ENCODE measurements at regions not wholly inside any gene's neighbourhood (a gene's known extent, or its start where the extent isn't known, plus 50 kb on each side); places are given as distances from the start of the nearest gene placed in this dataset.

DNA sequence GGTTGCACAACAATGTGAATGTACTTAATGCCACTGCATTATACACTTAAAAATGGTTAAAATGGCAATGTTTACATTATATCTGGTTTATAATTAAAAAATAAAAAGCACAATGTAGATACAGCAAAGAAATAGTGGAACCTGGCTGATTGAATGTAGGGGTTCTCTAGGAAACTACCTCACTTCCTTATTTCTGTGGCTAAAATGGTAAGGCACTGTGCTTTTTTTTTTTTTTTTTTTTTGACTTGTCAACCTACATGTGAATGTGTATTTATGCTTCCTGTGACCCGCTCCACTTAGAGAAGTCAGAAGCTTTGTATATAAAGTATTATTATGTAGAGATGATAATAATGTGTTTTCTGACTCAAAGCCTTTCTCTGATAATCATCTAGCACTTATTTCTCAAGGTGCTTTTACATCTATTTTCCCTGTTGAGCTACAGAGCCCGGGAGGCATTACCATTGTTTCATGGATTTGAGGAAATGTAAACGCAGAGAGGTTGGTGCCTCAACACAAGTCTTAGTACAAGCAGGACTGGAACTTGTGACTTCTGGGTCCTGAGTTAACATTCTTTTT is 55.0 kb downstream of the SOX4 start:
- peaks cover 1% of the 10 kb centered on the region for H3K27me3 Mint-ChIP-seq (ENCODE audit: insufficient read depth)
- intact Hi-C loops (cut with micrococcal nuclease), result no loop called here
- DNase-seq (ENCODE audit: low spot score), result no peak

DNA sequence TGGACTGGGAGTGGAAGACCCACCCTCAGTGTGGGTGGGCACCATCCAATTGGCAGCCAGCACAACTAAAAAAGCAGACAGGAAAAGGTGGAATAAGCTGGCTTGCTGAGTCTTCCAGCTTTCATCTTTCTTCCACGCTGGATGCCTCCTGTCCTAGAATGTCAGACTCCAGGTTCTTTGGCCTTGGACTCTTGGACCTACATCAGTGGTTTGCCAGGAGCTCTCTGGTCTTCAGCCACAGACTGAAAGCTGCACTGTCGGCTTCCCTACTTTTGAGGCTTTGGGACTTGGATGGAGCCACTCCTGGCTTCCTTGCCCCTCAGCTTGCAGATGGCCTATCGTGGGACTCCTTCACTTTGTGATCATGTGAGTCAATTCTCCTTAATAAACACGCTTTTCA is 59.8 kb downstream of the SOX4 start:
- intact Hi-C loops (cut with micrococcal nuclease), result no loop called here
- no peak for DNase-seq (ENCODE audit: low spot score)
- Mint-ChIP-seq H3K27ac (no peak overlapping the region), H3K36me3 (ENCODE audit: low read depth) (no peaks in the 10 kb centered on the region), H3K4me3 (no peak overlapping the region), H3K4me1 (ENCODE audit: low read depth) (no peaks in the 10 kb centered on the region), H3K9me3 (no peaks in the 10 kb centered on the region), H3K27me3 (ENCODE audit: insufficient read depth) (no peaks in the 10 kb centered on the region)

More for the DNA sequence above, 55.0 kb downstream of the SOX4 start:
- Mint-ChIP-seq H3K9me3 (no peaks in the 10 kb centered on the region), H3K27ac (no peak overlapping the region), H3K4me3 (no peak overlapping the region), H3K36me3 (ENCODE audit: low read depth) (no peaks in the 10 kb centered on the region), H3K4me1 (ENCODE audit: low read depth) (no peaks in the 10 kb centered on the region)

GRCh38 chr6:21653905-21654304 is 60.4 kb downstream of the SOX4 start:
- no peak for DNase-seq (ENCODE audit: low spot score)
- Mint-ChIP-seq H3K4me3 (no peak overlapping the region), H3K9me3 (no peaks in the 10 kb centered on the region), H3K27me3 (ENCODE audit: insufficient read depth) (no peaks in the 10 kb centered on the region), H3K36me3 (ENCODE audit: low read depth) (no peaks in the 10 kb centered on the region), H3K4me1 (ENCODE audit: low read depth) (no peaks in the 10 kb centered on the region), H3K27ac (no peak overlapping the region)
- intact Hi-C loops (cut with micrococcal nuclease), result no loop called here

- intact Hi-C loops (cut with micrococcal nuclease), result no loop called here
- no peak for DNase-seq (ENCODE audit: low spot score)
- Mint-ChIP-seq H3K4me3 (no peak overlapping the region), H3K27me3 (ENCODE audit: insufficient read depth) (no peaks in the 10 kb centered on the region), H3K9me3 (no peaks in the 10 kb centered on the region), H3K4me1 (ENCODE audit: low read depth) (no peaks in the 10 kb centered on the region), H3K27ac (no peak overlapping the region), H3K36me3 (ENCODE audit: low read depth) (no peaks in the 10 kb centered on the region)
These were observed 60.8 kb downstream of the SOX4 start for GRCh38 chr6:21654361-21654760.

GRCh38 chr6:21663966-21664313 is 70.4 kb downstream of the SOX4 start:
- H3K27me3 Mint-ChIP-seq (ENCODE audit: insufficient read depth), result peaks cover 63% of the 10 kb centered on the region
- intact Hi-C loops (cut with micrococcal nuclease), result loop anchor here (10.0 kb wide), 1 partner anchor 281 kb away; no protein-coding TSS in a partner anchor
- no peaks in the 10 kb centered on the region for H3K36me3 Mint-ChIP-seq (ENCODE audit: low read depth)
- H3K27ac Mint-ChIP-seq, result no peak overlapping the region
- no peaks in the 10 kb centered on the region for H3K9me3 Mint-ChIP-seq
- peaks cover 22% of the 10 kb centered on the region for H3K4me1 Mint-ChIP-seq (ENCODE audit: low read depth)
- DNase-seq (ENCODE audit: low spot score), result no peak
- H3K4me3 Mint-ChIP-seq, result no peak overlapping the region

DNA sequence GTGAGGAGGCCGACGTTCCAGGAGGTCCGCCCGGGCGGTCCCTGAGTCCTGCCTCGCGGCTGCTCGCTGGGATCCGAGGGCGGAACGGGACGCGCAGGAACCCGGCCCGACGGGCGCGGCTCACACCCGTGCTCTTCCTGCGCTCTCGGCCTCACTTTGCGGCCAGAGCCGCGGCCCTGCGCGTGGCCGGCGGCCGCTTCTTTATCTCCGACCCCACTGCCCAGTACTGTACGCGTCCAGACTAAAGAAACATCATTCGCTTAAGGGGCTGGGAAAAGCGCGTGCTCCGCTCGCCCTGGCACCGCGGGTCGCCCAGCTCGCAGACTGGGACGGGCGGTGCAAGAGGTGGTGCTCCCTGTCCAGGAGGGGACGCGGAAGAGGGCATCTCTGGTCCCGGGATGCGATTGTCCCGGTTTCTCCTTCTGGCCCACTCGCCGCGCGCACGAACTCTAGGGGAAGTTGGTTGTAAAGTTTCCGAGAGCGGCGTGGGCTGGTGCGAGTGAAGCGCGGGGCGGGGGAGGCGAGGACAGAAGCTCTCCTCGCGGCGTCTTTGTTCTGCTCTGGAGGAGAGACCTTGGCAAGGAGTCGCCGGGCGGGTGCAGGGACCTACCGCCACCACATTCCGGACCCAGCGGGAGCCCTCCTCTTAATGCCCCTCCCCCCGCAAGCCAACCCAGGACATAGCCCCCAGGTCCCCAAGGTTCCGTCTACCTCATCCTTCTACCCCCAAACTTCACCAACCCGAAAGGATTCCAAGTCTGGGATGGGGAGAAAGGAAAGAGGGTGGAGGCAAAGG is 71.0 kb downstream of the SOX4 start:
- Mint-ChIP-seq H3K27ac (no peak overlapping the region), H3K27me3 (ENCODE audit: insufficient read depth) (peaks cover 69% of the 10 kb centered on the region), H3K4me3 (peak overlapping the region; percentile 51), H3K36me3 (ENCODE audit: low read depth) (no peaks in the 10 kb centered on the region), H3K4me1 (ENCODE audit: low read depth) (peaks cover 22% of the 10 kb centered on the region), H3K9me3 (no peaks in the 10 kb centered on the region)
- DNase-seq (ENCODE audit: low spot score), result no peak
- intact Hi-C loops (cut with micrococcal nuclease), result loop anchor here (10.0 kb wide), 1 partner anchor 280 kb away; no protein-coding TSS in a partner anchor

DNA sequence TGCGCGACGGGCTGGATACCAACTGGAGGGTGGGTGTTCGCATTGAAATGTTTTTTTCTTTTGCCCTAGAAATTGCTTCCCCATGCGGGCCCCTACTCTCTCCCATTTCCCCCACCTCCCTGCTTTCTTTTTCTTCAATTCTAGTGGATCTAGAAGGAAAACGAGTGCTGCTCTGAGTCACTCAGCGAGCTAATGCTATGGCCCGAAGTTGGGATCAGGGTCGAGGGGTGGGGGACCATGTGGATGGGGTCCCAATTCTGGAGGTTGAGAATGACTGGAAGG is 71.5 kb downstream of the SOX4 start:
- intact Hi-C loops (cut with micrococcal nuclease), result loop anchor here (10.0 kb wide), 1 partner anchor 280 kb away; no protein-coding TSS in a partner anchor
- Mint-ChIP-seq H3K4me1 (ENCODE audit: low read depth) (peaks cover 22% of the 10 kb centered on the region), H3K27ac (no peak overlapping the region), H3K4me3 (peak overlapping the region; percentile 61), H3K27me3 (ENCODE audit: insufficient read depth) (peaks cover 73% of the 10 kb centered on the region), H3K9me3 (no peaks in the 10 kb centered on the region), H3K36me3 (ENCODE audit: low read depth) (no peaks in the 10 kb centered on the region)
- DNase-seq (ENCODE audit: low spot score), result no peak

DNA sequence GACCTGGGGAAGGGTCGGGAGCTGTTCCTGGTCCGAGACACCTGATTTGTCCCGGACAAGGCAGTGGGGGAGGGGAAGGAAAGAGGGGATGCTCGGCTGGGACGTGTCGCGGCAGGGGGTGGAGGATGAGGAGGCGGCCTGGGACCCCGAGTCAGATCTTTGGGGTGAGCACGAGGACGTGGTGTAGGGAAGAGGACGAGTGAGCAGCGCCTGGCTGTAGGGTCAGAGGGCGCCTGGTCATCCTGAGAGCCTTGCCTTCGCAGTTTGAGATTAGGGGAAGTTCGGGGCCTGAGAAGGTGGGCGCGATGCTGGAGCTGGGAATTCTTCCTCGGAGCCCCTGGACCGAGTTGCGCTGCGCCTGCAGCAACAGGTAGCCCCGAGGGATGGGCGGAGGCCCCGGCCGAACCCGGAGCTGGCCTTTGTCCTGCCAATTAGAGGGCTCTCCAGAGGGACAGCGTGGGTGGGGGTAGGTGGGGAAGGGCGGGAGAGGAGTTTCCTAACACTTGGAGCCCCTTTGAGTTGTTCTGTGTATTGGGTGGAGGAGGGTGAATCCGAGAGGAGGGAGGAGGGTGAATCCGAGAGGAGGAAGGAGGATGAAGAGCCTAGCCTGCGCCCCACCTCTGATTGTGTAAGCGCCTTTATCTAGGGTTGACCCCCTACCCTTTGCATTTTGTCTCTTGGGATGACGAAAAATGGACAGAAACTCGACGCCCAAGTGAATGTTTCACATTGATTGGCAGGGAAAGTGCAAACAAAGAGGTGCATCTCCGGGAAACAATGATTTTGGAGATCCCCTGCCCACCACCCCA is 72.0 kb downstream of the SOX4 start:
- Mint-ChIP-seq H3K36me3 (ENCODE audit: low read depth) (no peaks in the 10 kb centered on the region), H3K4me3 (peak overlapping the region; percentile 61), H3K9me3 (no peaks in the 10 kb centered on the region), H3K27me3 (ENCODE audit: insufficient read depth) (peaks cover 74% of the 10 kb centered on the region), H3K27ac (no peak overlapping the region), H3K4me1 (ENCODE audit: low read depth) (peaks cover 22% of the 10 kb centered on the region)
- intact Hi-C loops (cut with micrococcal nuclease), result loop anchor here (2.0 to 10.0 kb wide), 2 partner anchors 69 to 279 kb away; no protein-coding TSS in a partner anchor
- DNase-seq (ENCODE audit: low spot score), result no peak

GRCh38 chr6:21666201-21666691 is 72.7 kb downstream of the SOX4 start:
- Mint-ChIP-seq H3K9me3 (no peaks in the 10 kb centered on the region), H3K36me3 (ENCODE audit: low read depth) (no peaks in the 10 kb centered on the region), H3K4me1 (ENCODE audit: low read depth) (peaks cover 22% of the 10 kb centered on the region), H3K4me3 (peak overlapping the region; percentile 33), H3K27ac (no peak overlapping the region), H3K27me3 (ENCODE audit: insufficient read depth) (peaks cover 74% of the 10 kb centered on the region)
- no peak for DNase-seq (ENCODE audit: low spot score)
- intact Hi-C loops (cut with micrococcal nuclease), result loop anchor here (2.0 to 10.0 kb wide), 2 partner anchors 69 to 279 kb away; no protein-coding TSS in a partner anchor

DNA sequence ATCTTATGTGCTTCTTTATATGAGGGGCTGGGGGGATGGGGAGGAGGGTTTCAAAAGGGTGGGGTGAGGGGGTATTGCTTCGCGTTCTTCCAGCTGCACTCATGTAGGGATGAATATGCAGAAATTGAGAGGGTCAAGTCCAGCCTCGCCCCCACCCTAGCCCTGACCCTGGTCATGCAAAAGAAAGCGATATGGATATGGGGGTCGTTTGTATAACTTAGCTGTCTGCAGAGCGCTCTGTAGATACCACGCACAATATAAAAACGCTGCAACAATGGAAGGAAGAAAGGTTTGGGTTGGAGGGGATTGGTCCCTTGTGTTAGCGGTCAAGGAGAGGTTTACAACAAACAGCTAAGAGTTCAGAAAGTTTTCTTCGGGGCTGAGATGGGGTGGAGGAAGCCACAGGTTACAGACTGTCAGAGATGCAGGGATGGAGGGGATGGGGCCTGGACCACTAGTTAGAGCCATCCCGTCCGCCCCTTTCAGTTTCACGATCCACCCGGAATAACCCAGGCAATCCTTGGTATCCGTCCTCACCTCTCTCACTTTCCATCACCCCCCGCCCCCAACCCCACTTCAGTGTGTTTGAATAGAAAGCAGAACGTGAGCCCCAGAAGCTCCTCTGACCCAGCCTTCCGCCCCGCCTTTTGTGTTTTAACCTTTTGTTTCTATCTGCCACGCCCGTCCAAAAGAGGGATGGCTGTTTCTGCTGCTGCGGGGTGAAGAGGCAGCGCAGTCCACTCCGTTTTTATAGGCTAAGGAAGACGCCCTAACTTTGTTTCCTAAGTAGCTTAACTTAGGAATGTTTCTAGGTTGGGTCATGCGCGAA is 73.5 kb downstream of the SOX4 start:
- Mint-ChIP-seq H3K4me3 (peak overlapping the region; percentile 33), H3K4me1 (ENCODE audit: low read depth) (peaks cover 22% of the 10 kb centered on the region), H3K27ac (no peak overlapping the region), H3K36me3 (ENCODE audit: low read depth) (no peaks in the 10 kb centered on the region), H3K27me3 (ENCODE audit: insufficient read depth) (peaks cover 71% of the 10 kb centered on the region), H3K9me3 (no peaks in the 10 kb centered on the region)
- no peak for DNase-seq (ENCODE audit: low spot score)
- intact Hi-C loops (cut with micrococcal nuclease), result loop anchor here (2.0 to 10.0 kb wide), 2 partner anchors 70 to 278 kb away; no protein-coding TSS in a partner anchor

- no peaks in the 10 kb centered on the region for H3K36me3 Mint-ChIP-seq (ENCODE audit: low read depth)
- no peaks in the 10 kb centered on the region for H3K9me3 Mint-ChIP-seq
- intact Hi-C loops (cut with micrococcal nuclease), result loop anchor here (10.0 kb wide), 1 partner anchor 276 kb away; no protein-coding TSS in a partner anchor
- no peak for DNase-seq (ENCODE audit: low spot score)
- H3K27me3 Mint-ChIP-seq (ENCODE audit: insufficient read depth), result peaks cover 60% of the 10 kb centered on the region
- no peak overlapping the region for H3K27ac Mint-ChIP-seq
- no peak overlapping the region for H3K4me3 Mint-ChIP-seq
- H3K4me1 Mint-ChIP-seq (ENCODE audit: low read depth), result peaks cover 17% of the 10 kb centered on the region
These were observed 75.2 kb downstream of the SOX4 start for GRCh38 chr6:21668795-21669194.

GRCh38 chr6:21676769-21677168 is 83.2 kb downstream of the SOX4 start:
- no peaks in the 10 kb centered on the region for H3K4me1 Mint-ChIP-seq (ENCODE audit: low read depth)
- DNase-seq (ENCODE audit: low spot score), result no peak
- H3K36me3 Mint-ChIP-seq (ENCODE audit: low read depth), result no peaks in the 10 kb centered on the region
- no peak overlapping the region for H3K27ac Mint-ChIP-seq
- H3K4me3 Mint-ChIP-seq, result no peak overlapping the region
- intact Hi-C loops (cut with micrococcal nuclease), result no loop called here
- peaks cover 3% of the 10 kb centered on the region for H3K27me3 Mint-ChIP-seq (ENCODE audit: insufficient read depth)
- H3K9me3 Mint-ChIP-seq, result no peaks in the 10 kb centered on the region
